Hematopoietic multipotent progenitor cell treated with erythropoietin and hydrocortisone succinate and interleukin-3 and kit ligand, for 6 days (in vitro differentiated cells): ENCODE measurements at regions not wholly inside any gene's neighbourhood (a gene's known extent, or its start where the extent isn't known, plus 50 kb on each side); places are given as distances from the start of the nearest gene placed in this dataset.

Experiments
- DNase-seq: peaks from one replicate; pipeline ENCODE4 v3.0.0-alpha.2; 2015

- DNase-seq, result peak; percentile 85
These were observed 93.9 kb upstream of the RASGRF1 start for GRCh38 chr15:79184465-79184892.

GRCh38 chr15:79180318-79180717 lies 89.7 kb upstream of the RASGRF1 start:
- DNase-seq, result no peak

- DNase-seq, result no peak
These were observed 89.0 kb upstream of the RASGRF1 start for GRCh38 chr15:79179597-79179996.

GRCh38 chr15:79179108-79179561 lies 88.6 kb upstream of the RASGRF1 start:
- DNase-seq, result no peak

GRCh38 chr15:79178594-79178993 lies 88.0 kb upstream of the RASGRF1 start:
- no peak for DNase-seq

- no peak for DNase-seq
These were observed 85.6 kb upstream of the RASGRF1 start for GRCh38 chr15:79176151-79176550.

- DNase-seq, result no peak
These were observed 82.4 kb upstream of the RASGRF1 start for GRCh38 chr15:79172801-79173460.

GRCh38 chr15:79172032-79172481 lies 81.5 kb upstream of the RASGRF1 start:
- DNase-seq, result peak; percentile 16

GRCh38 chr15:79171320-79172031 lies 80.9 kb upstream of the RASGRF1 start:
- DNase-seq, result no peak

- DNase-seq, result peak; percentile 75
These were observed 79.7 kb upstream of the RASGRF1 start for GRCh38 chr15:79170256-79170664.

- DNase-seq, result no peak
These were observed 79.0 kb upstream of the RASGRF1 start for GRCh38 chr15:79169526-79170133.

- peak; percentile 38 for DNase-seq
These were observed 78.4 kb upstream of the RASGRF1 start for GRCh38 chr15:79168922-79169456.

GRCh38 chr15:79167776-79168175 lies 77.2 kb upstream of the RASGRF1 start:
- no peak for DNase-seq

- DNase-seq, result no peak
These were observed 75.9 kb upstream of the RASGRF1 start for GRCh38 chr15:79166311-79166955.

GRCh38 chr15:79164465-79164864 lies 73.9 kb upstream of the RASGRF1 start:
- no peak for DNase-seq

- DNase-seq, result no peak
These were observed 73.5 kb upstream of the RASGRF1 start for GRCh38 chr15:79164043-79164442.

- no peak for DNase-seq
These were observed 72.8 kb upstream of the RASGRF1 start for GRCh38 chr15:79163395-79163794.

- DNase-seq, result no peak
These were observed 71.4 kb upstream of the RASGRF1 start for GRCh38 chr15:79161837-79162508.

- DNase-seq, result no peak
These were observed 69.6 kb upstream of the RASGRF1 start for GRCh38 chr15:79160211-79160610.

- no peak for DNase-seq
These were observed 67.3 kb upstream of the RASGRF1 start for GRCh38 chr15:79157631-79158592.

GRCh38 chr15:79156704-79157375 lies 66.3 kb upstream of the RASGRF1 start:
- no peak for DNase-seq
